WTC11 (cell line): ENCODE measurements at regions not wholly inside any gene's neighbourhood (a gene's known extent, or its start where the extent isn't known, plus 50 kb on each side); places are given as distances from the start of the nearest gene placed in this dataset.

Experiments used
- ATAC-seq: fragments of 200-7000 bp; cut with Tn5 transposase; 2 replicates; pipeline ENCODE4 v1.10.0; 2021; ENCODE audit warnings: mild to moderate bottlenecking, moderate library complexity
- CTCF ChIA-PET: fragments of 300-600 bp; sonication (Branson Sonifier 250); formaldehyde crosslinking; loops from one replicate; lab custom pipeline; 2021; ENCODE audit warnings: antibody characterized with exemption; lab: Charles Lee
- POLR2A ChIA-PET: fragments of 350-600 bp; sonication (Branson Sonifier 250); formaldehyde crosslinking; loops from one replicate; lab custom pipeline; 2021; ENCODE audit warnings: antibody characterized with exemption; lab: Charles Lee
- DNase-seq: peaks from one replicate; pipeline ENCODE4 v3.0.0; 2021; ENCODE audit warnings: low spot score
- H3K27ac Mint-ChIP-seq: 2 replicates; pipeline ENCODE4 v1.8.0; 2021; ENCODE audit warnings: mixed read lengths
- H3K27me3 Mint-ChIP-seq: 2 replicates; pipeline ENCODE4 v1.8.0; 2021; ENCODE audit warnings: low read depth, mild to moderate bottlenecking, moderate library complexity, mixed read lengths
- H3K36me3 Mint-ChIP-seq: 2 replicates; pipeline ENCODE4 v1.8.0; 2021; ENCODE audit warnings: mixed read lengths
- H3K4me1 Mint-ChIP-seq: 2 replicates; pipeline ENCODE4 v1.8.0; 2022; ENCODE audit warnings: mixed read lengths
- H3K4me3 Mint-ChIP-seq: 2 replicates; pipeline ENCODE4 v1.8.0; 2021; ENCODE audit warnings: mild to moderate bottlenecking, moderate library complexity, mixed read lengths
- H3K9me3 Mint-ChIP-seq: 2 replicates; pipeline ENCODE4 v1.8.0; 2021; ENCODE audit warnings: mixed read lengths
- CREM ChIP-seq: sonication (generic); formaldehyde crosslinking; IDR thresholded peaks from 2 replicates; pipeline ENCODE4 v1.8.1; 2022; ENCODE audit warnings: mild to moderate bottlenecking, missing genetic modification reagents, moderate library complexity
- ETV6 ChIP-seq: sonication (generic); formaldehyde crosslinking; IDR thresholded peaks from 2 replicates; pipeline ENCODE4 v1.8.1; 2022; ENCODE audit warnings: mild to moderate bottlenecking, missing genetic modification reagents
- FOXK1 ChIP-seq: sonication (generic); formaldehyde crosslinking; IDR thresholded peaks from 2 replicates; pipeline ENCODE4 v1.8.0; 2022; ENCODE audit warnings: mild to moderate bottlenecking, moderate library complexity, missing genetic modification reagents
- FOXP1 ChIP-seq: sonication (generic); formaldehyde crosslinking; IDR thresholded peaks from 2 replicates; pipeline ENCODE4 v1.8.0; 2022; ENCODE audit warnings: missing genetic modification reagents, mild to moderate bottlenecking, moderate library complexity, borderline replicate concordance
- HMGXB4 ChIP-seq: sonication (generic); formaldehyde crosslinking; IDR thresholded peaks from 2 replicates; pipeline ENCODE4 v1.8.1; 2023; ENCODE audit warnings: mild to moderate bottlenecking, moderate library complexity, missing genetic modification reagents
- IRF2 ChIP-seq: sonication (generic); formaldehyde crosslinking; IDR thresholded peaks from 2 replicates; pipeline ENCODE4 v1.8.0; 2022; ENCODE audit warnings: low read depth, missing genetic modification reagents, borderline replicate concordance
- NFATC4 ChIP-seq: fragments of 250-450 bp; sonication (Bioruptor Pico); IDR thresholded peaks from 2 replicates; pipeline ENCODE4 v1.9.0; 2021; ENCODE audit warnings: mild to moderate bottlenecking
- NR1H2 ChIP-seq: sonication (generic); formaldehyde crosslinking; IDR thresholded peaks from 2 replicates; pipeline ENCODE4 v1.9.0; 2021; ENCODE audit warnings: mild to moderate bottlenecking, moderate library complexity, missing genetic modification reagents
- OVOL2 ChIP-seq: fragments of 250-450 bp; sonication (Bioruptor Pico); IDR thresholded peaks from 2 replicates; pipeline ENCODE4 v1.9.0; 2021; ENCODE audit warnings: mild to moderate bottlenecking, borderline replicate concordance
- RORB ChIP-seq: fragments of 250-450 bp; sonication (Bioruptor Pico); IDR thresholded peaks from 2 replicates; pipeline ENCODE4 v1.9.0; 2021; ENCODE audit warnings: mild to moderate bottlenecking
- SMAD4 ChIP-seq: sonication (generic); formaldehyde crosslinking; IDR thresholded peaks from 2 replicates; pipeline ENCODE4 v1.8.0; 2022; ENCODE audit warnings: mild to moderate bottlenecking, missing genetic modification reagents
- SOX15 ChIP-seq: fragments of 250-450 bp; sonication (Bioruptor Pico); IDR thresholded peaks from 2 replicates; pipeline ENCODE4 v1.9.0; 2021; ENCODE audit warnings: mild to moderate bottlenecking
- SP1 ChIP-seq: sonication (generic); formaldehyde crosslinking; conservative IDR thresholded peaks from 2 replicates; pipeline ENCODE4 v1.8.1; 2022; ENCODE audit warnings: missing genetic modification reagents
- TEAD1 ChIP-seq: sonication (generic); formaldehyde crosslinking; IDR thresholded peaks from 2 replicates; pipeline ENCODE4 v1.8.0; 2022; ENCODE audit warnings: mild to moderate bottlenecking, missing genetic modification reagents
- TEAD4 ChIP-seq: sonication (generic); formaldehyde crosslinking; IDR thresholded peaks from 2 replicates; pipeline ENCODE4 v1.8.0; 2022; ENCODE audit warnings: mild to moderate bottlenecking, missing genetic modification reagents
- ZBTB21 ChIP-seq: sonication (generic); formaldehyde crosslinking; IDR thresholded peaks from 2 replicates; pipeline ENCODE4 v1.8.1; 2023; ENCODE audit warnings: mild to moderate bottlenecking, missing genetic modification reagents, borderline replicate concordance
- ZNF263 ChIP-seq: sonication (generic); formaldehyde crosslinking; IDR thresholded peaks from 2 replicates; pipeline ENCODE4 v1.8.1; 2022; ENCODE audit warnings: low read depth, mild to moderate bottlenecking, moderate library complexity, missing genetic modification reagents
- ZNF423 ChIP-seq: fragments of 250-450 bp; sonication (Bioruptor Pico); IDR thresholded peaks from 2 replicates; pipeline ENCODE4 v2.1.2; 2022; ENCODE audit warnings: mild to moderate bottlenecking, moderate library complexity
- ZSCAN18 ChIP-seq: fragments of 250-450 bp; sonication (Bioruptor Pico); IDR thresholded peaks from 2 replicates; pipeline ENCODE4 v2.1.2; 2022; ENCODE audit warnings: mild to moderate bottlenecking, moderate library complexity
- TF ChIP-seq, protein P1 (sequence below): sonication (generic); formaldehyde crosslinking; IDR thresholded peaks from 2 replicates; pipeline ENCODE4 v1.8.0; 2023; ENCODE audit warnings: mild to moderate bottlenecking, missing genetic modification reagents
- TF ChIP-seq, protein P2 (sequence below): sonication (generic); formaldehyde crosslinking; IDR thresholded peaks from 2 replicates; pipeline ENCODE4 v1.8.1; 2023; ENCODE audit warnings: mild to moderate bottlenecking, missing genetic modification reagents

DNA sequence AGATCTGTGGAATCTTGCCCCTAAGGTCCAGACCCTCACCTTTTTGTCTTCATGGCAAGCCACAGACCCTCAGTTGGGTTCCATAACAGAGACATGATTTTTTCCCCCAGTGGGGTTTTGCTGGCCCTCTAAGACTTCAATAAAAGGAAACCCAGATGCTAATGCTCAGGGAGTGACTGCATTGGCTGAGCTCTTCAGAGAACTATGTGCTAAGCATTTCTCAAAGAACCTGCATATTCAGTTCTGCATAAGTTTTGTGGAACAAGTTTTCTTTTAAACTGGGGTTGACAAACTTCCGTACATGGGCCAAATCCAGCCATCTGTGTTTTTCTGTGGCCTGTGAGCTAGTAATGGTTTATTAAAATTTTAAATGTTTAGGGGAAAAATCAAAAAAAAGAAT lies 159.8 kb upstream of the GDNF start:
- no peak for ATAC-seq
- no peak for DNase-seq
- H3K36me3 Mint-ChIP-seq, result no peaks in the 10 kb centered on the region
- H3K4me3 Mint-ChIP-seq, result no peak overlapping the region
- TF ChIP-seq, protein P1, sequence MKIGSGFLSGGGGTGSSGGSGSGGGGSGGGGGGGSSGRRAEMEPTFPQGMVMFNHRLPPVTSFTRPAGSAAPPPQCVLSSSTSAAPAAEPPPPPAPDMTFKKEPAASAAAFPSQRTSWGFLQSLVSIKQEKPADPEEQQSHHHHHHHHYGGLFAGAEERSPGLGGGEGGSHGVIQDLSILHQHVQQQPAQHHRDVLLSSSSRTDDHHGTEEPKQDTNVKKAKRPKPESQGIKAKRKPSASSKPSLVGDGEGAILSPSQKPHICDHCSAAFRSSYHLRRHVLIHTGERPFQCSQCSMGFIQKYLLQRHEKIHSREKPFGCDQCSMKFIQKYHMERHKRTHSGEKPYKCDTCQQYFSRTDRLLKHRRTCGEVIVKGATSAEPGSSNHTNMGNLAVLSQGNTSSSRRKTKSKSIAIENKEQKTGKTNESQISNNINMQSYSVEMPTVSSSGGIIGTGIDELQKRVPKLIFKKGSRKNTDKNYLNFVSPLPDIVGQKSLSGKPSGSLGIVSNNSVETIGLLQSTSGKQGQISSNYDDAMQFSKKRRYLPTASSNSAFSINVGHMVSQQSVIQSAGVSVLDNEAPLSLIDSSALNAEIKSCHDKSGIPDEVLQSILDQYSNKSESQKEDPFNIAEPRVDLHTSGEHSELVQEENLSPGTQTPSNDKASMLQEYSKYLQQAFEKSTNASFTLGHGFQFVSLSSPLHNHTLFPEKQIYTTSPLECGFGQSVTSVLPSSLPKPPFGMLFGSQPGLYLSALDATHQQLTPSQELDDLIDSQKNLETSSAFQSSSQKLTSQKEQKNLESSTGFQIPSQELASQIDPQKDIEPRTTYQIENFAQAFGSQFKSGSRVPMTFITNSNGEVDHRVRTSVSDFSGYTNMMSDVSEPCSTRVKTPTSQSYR (CRISPR knock-in tag), result no peak
- TF ChIP-seq NFATC4 (CRISPR knock-in tag) (no peak), IRF2 (no peak), FOXK1 (no peak), ETV6 (CRISPR knock-in tag) (no peak), SOX15 (CRISPR knock-in tag) (no peak), ZNF263 (no peak), TEAD4 (CRISPR knock-in tag) (no peak), FOXP1 (CRISPR knock-in tag) (no peak), RORB (CRISPR knock-in tag) (no peak), TEAD1 (CRISPR knock-in tag) (no peak), SP1 (no peak), CREM (no peak)
- no peak overlapping the region for H3K27ac Mint-ChIP-seq
- peaks cover 3% of the 10 kb centered on the region for H3K27me3 Mint-ChIP-seq
- CTCF ChIA-PET, result no interaction called here
- POLR2A ChIA-PET, result no interaction called here
- peaks cover 4% of the 10 kb centered on the region for H3K4me1 Mint-ChIP-seq
- H3K9me3 Mint-ChIP-seq, result peaks cover 9% of the 10 kb centered on the region; the same call in 1 of the 2 replicates

GRCh38 chr5:37996918-37997317 lies 157.1 kb upstream of the GDNF start:
- no peak for ATAC-seq
- no peak overlapping the region for H3K27ac Mint-ChIP-seq
- POLR2A ChIA-PET, result no interaction called here

GRCh38 chr5:37994729-37995128 lies 154.9 kb upstream of the GDNF start:
- Mint-ChIP-seq H3K4me3 (no peak overlapping the region), H3K27ac (no peak overlapping the region), H3K4me1 (peaks cover 5% of the 10 kb centered on the region), H3K36me3 (no peaks in the 10 kb centered on the region), H3K27me3 (no peaks in the 10 kb centered on the region; the same call in none of the 2 replicates), H3K9me3 (0 out of 2 replicates have a peak, but pooled peaks cover 3% of the 10 kb centered on the region)
- ATAC-seq (no peak), DNase-seq (no peak)
- ChIA-PET POLR2A (no interaction called here), CTCF (no interaction called here)
- TF ChIP-seq SMAD4 (CRISPR knock-in tag), result no peak
- TF ChIP-seq TEAD1 (CRISPR knock-in tag), result no peak
- TF ChIP-seq ZNF423, result no peak
- TF ChIP-seq HMGXB4 (CRISPR knock-in tag), result no peak
- no peak for TF ChIP-seq ZBTB21
- no peak for TF ChIP-seq OVOL2 (CRISPR knock-in tag)

More at GRCh38 chr5:37996918-37997317, 157.1 kb upstream of the GDNF start:
- Mint-ChIP-seq H3K4me1 (peaks cover 5% of the 10 kb centered on the region), H3K4me3 (no peak overlapping the region), H3K36me3 (no peaks in the 10 kb centered on the region), H3K27me3 (no peaks in the 10 kb centered on the region; the same call in 1 of the 2 replicates), H3K9me3 (peaks cover 5% of the 10 kb centered on the region; the same call in 1 of the 2 replicates)
- TF ChIP-seq ZNF263 (no peak), NR1H2 (CRISPR knock-in tag) (no peak), SOX15 (CRISPR knock-in tag) (no peak), ZSCAN18 (CRISPR knock-in tag) (no peak), FOXK1 (no peak)
- TF ChIP-seq, protein P2, sequence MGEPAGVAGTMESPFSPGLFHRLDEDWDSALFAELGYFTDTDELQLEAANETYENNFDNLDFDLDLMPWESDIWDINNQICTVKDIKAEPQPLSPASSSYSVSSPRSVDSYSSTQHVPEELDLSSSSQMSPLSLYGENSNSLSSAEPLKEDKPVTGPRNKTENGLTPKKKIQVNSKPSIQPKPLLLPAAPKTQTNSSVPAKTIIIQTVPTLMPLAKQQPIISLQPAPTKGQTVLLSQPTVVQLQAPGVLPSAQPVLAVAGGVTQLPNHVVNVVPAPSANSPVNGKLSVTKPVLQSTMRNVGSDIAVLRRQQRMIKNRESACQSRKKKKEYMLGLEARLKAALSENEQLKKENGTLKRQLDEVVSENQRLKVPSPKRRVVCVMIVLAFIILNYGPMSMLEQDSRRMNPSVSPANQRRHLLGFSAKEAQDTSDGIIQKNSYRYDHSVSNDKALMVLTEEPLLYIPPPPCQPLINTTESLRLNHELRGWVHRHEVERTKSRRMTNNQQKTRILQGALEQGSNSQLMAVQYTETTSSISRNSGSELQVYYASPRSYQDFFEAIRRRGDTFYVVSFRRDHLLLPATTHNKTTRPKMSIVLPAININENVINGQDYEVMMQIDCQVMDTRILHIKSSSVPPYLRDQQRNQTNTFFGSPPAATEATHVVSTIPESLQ (CRISPR knock-in tag), result no peak
- CTCF ChIA-PET, result interaction anchor here (1.2 to 1.5 kb wide), 3 partner anchors 160 to 584 kb away, joined by 3 read pairs; no protein-coding TSS in a partner anchor
- no peak for DNase-seq
